Heart right ventricle (tissue), 16 donors: ENCODE measurements at regions not wholly inside any gene's neighbourhood (a gene's known extent, or its start where the extent isn't known, plus 50 kb on each side); places are given as distances from the start of the nearest gene placed in this dataset.
A peak's percentile ranks its signal among the peaks of the same experiment; 100 is the strongest.

Source experiments
- ATAC-seq, 8 donors: fragments of 200-7000 bp; cut with Tn5 transposase; one replicate each; pipeline ENCODE4 v1.9.1; 2020; ENCODE audit warnings: mild to moderate bottlenecking in 8 of 8, moderate library complexity in 8 of 8, moderate number of reproducible peaks in 1 of 8
- DNase-seq, 2 donors: peaks; one replicate each; pipeline ENCODE4 v3.0.0-alpha.2; 2020
- H3K27ac ChIP-seq, 10 donors: fragments of 200-600 bp; sonication (generic) in 2 of 10; one replicate each; pipeline versions ENCODE4 v1.5.0 to v1.8.0; 2020 to 2022; ENCODE audit warnings: mild to moderate bottlenecking in 3 of 10
- H3K27me3 ChIP-seq, 7 donors: fragments of 200-600 bp; one replicate each; pipeline ENCODE4 v1.8.0; 2021 to 2022; ENCODE audit warnings: mild to moderate bottlenecking in 2 of 7
- H3K36me3 ChIP-seq, 9 donors: fragments of 200-600 bp; sonication (generic) in 1 of 9; one replicate each; pipeline versions ENCODE4 v1.5.0 to v1.8.0; 2020 to 2022; ENCODE audit warnings: mild to moderate bottlenecking in 2 of 9
- H3K4me1 ChIP-seq, 9 donors: fragments of 200-600 bp; sonication (generic) in 1 of 9; one replicate each; pipeline versions ENCODE4 v1.5.0 to v1.8.0; 2020 to 2022; ENCODE audit warnings: mild to moderate bottlenecking in 4 of 9
- H3K4me3 ChIP-seq, 10 donors: fragments of 200-600 bp; sonication (generic) in 2 of 10; one replicate each; pipeline versions ENCODE4 v1.5.0 to v1.8.0; 2020 to 2022; ENCODE audit warnings: mild to moderate bottlenecking in 7 of 10, moderate library complexity in 2 of 10
- H3K9me3 ChIP-seq, 11 donors: fragments of 200-600 bp in 10 of 11; sonication (generic) in 2 of 11; one replicate each; pipeline versions ENCODE4 v1.5.0 to v1.8.0; 2013 to 2022; ENCODE audit warnings: mild to moderate bottlenecking in 2 of 11, control low read depth in 1 of 11, moderate library complexity in 1 of 11
- CTCF ChIP-seq, 9 donors: fragments of 200-600 bp; sonication (generic) in 2 of 9; IDR thresholded peaks; one replicate each; pipeline versions ENCODE4 v1.5.0 to v1.8.0; 2021 to 2022; ENCODE audit warnings: antibody characterized with exemption in 9 of 9, mild to moderate bottlenecking in 5 of 9, moderate library complexity in 1 of 9
- WGBS, 2 donors: extraction: QIAGEN DNeasy Blood & Tissue Kit; methylation state at CpG; one replicate each; pipeline ENCODE4 v1.1.7; 2013; ENCODE audit warnings: inconsistent platforms in 1 of 2; 5-methylcytosine and 5-hydroxymethylcytosine counted together
- intact Hi-C, 10 donors: fragments of 100-400 bp; cut with DNase I; formaldehyde crosslinking; loops; one replicate each; pipeline versions ENCODE4 v1.11.1 to v1.14.2; 2022
- donor health status: Arrhythmogenic right ventricular cardiomyopathy.
- donor health status: ischemic (EF 13 %, LVEDD 7.1; RV severe dilation, severe dysfunction).
- donor health status: healthy with polysubstance abuse.
- donor health status: DM: no; HTN: yes; CAD: no.
- donor health status: DM: no; HTN: no; CAD: no.
- donor health status: ischemic (EF 25% LVEDD 6.9; RV normal size, moderate dysfunction).
- donor health status: ischemic (EF 25% LVEDD 5.7; RV mildly dilated, moderate dysfunction).
- donor health status: healthy.
- donor health status: DM: yes; HTN: yes; CAD: no.
- donor health status: Ischemic cardiomyopathy.
- donor health status: ischemic (EF 35%, LVEDD 5.7; RV mildly dilated, moderate dysfunction).
- donor health status: nonischemic (EF 11% LVEDD 7.7; RV severe dilation, severe dysfunction).
- donor health status: DM: yes; HTN: yes; CAD: no.
- donor health status: PGD.
- donor health status: ischemic (EF 29% LVEDD 5.4; RV normal size, mild dysfunction).
- donor health status: nonischemic (EF 23%, LVEDD 6.1; RV moderate dilation, normal function).

- no peak for ATAC-seq
- no peak for DNase-seq
- H3K9me3 ChIP-seq: no peaks in the 10 kb centered on the region
- intact Hi-C loops: no loop called here
- H3K27ac ChIP-seq: no peak overlapping the region
- WGBS, 2 donors: 56 to 62% methylated on average over 5 of the region's 5 CpGs
- H3K4me1 ChIP-seq: no peaks in the 10 kb centered on the region
- no peak overlapping the region for H3K4me3 ChIP-seq
- no peaks in the 10 kb centered on the region for H3K36me3 ChIP-seq
- H3K27me3 ChIP-seq: peaks cover 0 to 5% (median 0%) of the 10 kb centered on the region in 7 donors
- TF ChIP-seq CTCF (IDR thresholded peaks at IDR 0.05): no peak
Observed at GRCh38 chr14:29425705-29426482, 501.8 kb downstream of the PRKD1 start.

- Histone ChIP-seq H3K9me3 (no peaks in the 10 kb centered on the region), H3K4me3 (no peak overlapping the region), H3K4me1 (no peaks in the 10 kb centered on the region), H3K27ac (no peak overlapping the region), H3K27me3 (no peaks in the 10 kb centered on the region), H3K36me3 (no peaks in the 10 kb centered on the region)
- no peak for TF ChIP-seq CTCF (IDR thresholded peaks at IDR 0.05)
- intact Hi-C loops: no loop called here
- 34 to 38% methylated on average over 3 of the region's 3 CpGs for WGBS, 2 donors
- DNase-seq (no peak), ATAC-seq (no peak)
Observed at GRCh38 chr14:29442696-29443095, 485.0 kb downstream of the PRKD1 start.

- H3K4me3 ChIP-seq: no peak overlapping the region
- H3K27ac ChIP-seq: no peak overlapping the region
- H3K4me1 ChIP-seq: no peaks in the 10 kb centered on the region
- no peak for ATAC-seq
- TF ChIP-seq CTCF (IDR thresholded peaks at IDR 0.05): no peak
- H3K27me3 ChIP-seq: no peaks in the 10 kb centered on the region
- 51 to 53% methylated on average over 2 of the region's 2 CpGs for WGBS, 2 donors
- no peaks in the 10 kb centered on the region for H3K9me3 ChIP-seq
- intact Hi-C loops: no loop called here
- no peaks in the 10 kb centered on the region for H3K36me3 ChIP-seq
- DNase-seq: no peak
Observed at GRCh38 chr14:29444216-29444615, 483.4 kb downstream of the PRKD1 start.

GRCh38 chr14:29444805-29445204, 482.8 kb downstream of the PRKD1 start:
- ATAC-seq (peak in 3 of 8 donors; percentile 31 to 52 (median 39)), DNase-seq (no peak)
- intact Hi-C loops: no loop called here
- H3K9me3 ChIP-seq: no peaks in the 10 kb centered on the region
- H3K27ac ChIP-seq: no peak overlapping the region
- no peak for TF ChIP-seq CTCF (IDR thresholded peaks at IDR 0.05)
- H3K36me3 ChIP-seq: no peaks in the 10 kb centered on the region
- H3K27me3 ChIP-seq: no peaks in the 10 kb centered on the region
- 41 to 42% methylated on average over 1 of the region's 1 CpG for WGBS, 2 donors
- H3K4me1 ChIP-seq: no peaks in the 10 kb centered on the region
- no peak overlapping the region for H3K4me3 ChIP-seq
